Activated CD4-positive, alpha-beta T cell treated with anti-CD3 and anti-CD28 coated beads, Interleukin-2, amount 10 ng/mL, durations not matched to agents 24 days and 14 days (primary cell): ENCODE measurements at regions not wholly inside any gene's neighbourhood (a gene's known extent, or its start where the extent isn't known, plus 50 kb on each side); places are given as distances from the start of the nearest gene placed in this dataset.

Experiments
- DNase-seq: peaks from one replicate; pipeline ENCODE4 v3.0.0; 2022
- H3K27ac Mint-ChIP-seq: one replicate; pipeline ENCODE4 v1.8.0; 2022; ENCODE audit warnings: mild to moderate bottlenecking, mixed read lengths
- H3K27me3 Mint-ChIP-seq: one replicate; pipeline ENCODE4 v1.8.0; 2022; ENCODE audit warnings: mixed read lengths
- H3K36me3 Mint-ChIP-seq: one replicate; pipeline ENCODE4 v1.8.0; 2022; ENCODE audit warnings: low read depth, mild to moderate bottlenecking, mixed read lengths
- H3K4me1 Mint-ChIP-seq: one replicate; pipeline ENCODE4 v1.8.0; 2021; ENCODE audit warnings: mixed read lengths
- H3K4me3 Mint-ChIP-seq: one replicate; pipeline ENCODE4 v1.8.0; 2022; ENCODE audit warnings: mild to moderate bottlenecking, moderate library complexity, mixed read lengths
- H3K9me3 Mint-ChIP-seq: one replicate; pipeline ENCODE4 v1.8.0; 2021; ENCODE audit warnings: mixed read lengths
- intact Hi-C: fragments of 100-400 bp; cut with micrococcal nuclease; formaldehyde crosslinking; loops from one replicate; pipeline ENCODE4 v1.15.1; 2023

- Mint-ChIP-seq H3K9me3 (peaks cover 16% of the 10 kb centered on the region), H3K4me1 (no peaks in the 10 kb centered on the region), H3K4me3 (no peak overlapping the region), H3K27me3 (no peaks in the 10 kb centered on the region), H3K27ac (no peak overlapping the region), H3K36me3 (no peaks in the 10 kb centered on the region)
- no peak for DNase-seq
- intact Hi-C loops, result no loop called here
These were observed 110.7 kb downstream of the INHBA start for GRCh38 chr7:41592236-41592635.

GRCh38 chr7:41590986-41591385, 111.9 kb downstream of the INHBA start:
- Mint-ChIP-seq H3K27me3 (no peaks in the 10 kb centered on the region), H3K4me1 (no peaks in the 10 kb centered on the region), H3K9me3 (peaks cover 10% of the 10 kb centered on the region), H3K36me3 (no peaks in the 10 kb centered on the region), H3K4me3 (no peak overlapping the region), H3K27ac (no peak overlapping the region)
- intact Hi-C loops, result no loop called here
- no peak for DNase-seq

DNA sequence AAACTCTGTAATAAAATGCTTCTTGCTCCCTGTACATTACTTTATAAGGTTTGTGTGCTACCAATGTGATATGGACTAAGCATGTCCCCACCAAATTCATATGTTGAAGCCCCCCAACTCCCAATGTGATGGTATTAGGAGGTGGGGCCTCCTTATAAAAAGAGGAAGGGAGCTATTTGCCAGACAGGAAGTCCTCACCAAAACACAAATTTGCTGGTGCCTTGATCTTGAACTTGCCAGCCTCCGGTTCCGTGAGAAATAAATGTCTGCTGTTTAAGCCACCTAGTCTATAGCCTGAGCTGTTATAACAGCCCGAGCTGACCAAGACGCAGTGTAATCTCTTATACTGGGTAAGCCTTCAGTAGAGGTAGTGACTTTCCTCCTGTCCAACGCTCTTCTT, 114.5 kb downstream of the INHBA start:
- intact Hi-C loops, result no loop called here

DNA sequence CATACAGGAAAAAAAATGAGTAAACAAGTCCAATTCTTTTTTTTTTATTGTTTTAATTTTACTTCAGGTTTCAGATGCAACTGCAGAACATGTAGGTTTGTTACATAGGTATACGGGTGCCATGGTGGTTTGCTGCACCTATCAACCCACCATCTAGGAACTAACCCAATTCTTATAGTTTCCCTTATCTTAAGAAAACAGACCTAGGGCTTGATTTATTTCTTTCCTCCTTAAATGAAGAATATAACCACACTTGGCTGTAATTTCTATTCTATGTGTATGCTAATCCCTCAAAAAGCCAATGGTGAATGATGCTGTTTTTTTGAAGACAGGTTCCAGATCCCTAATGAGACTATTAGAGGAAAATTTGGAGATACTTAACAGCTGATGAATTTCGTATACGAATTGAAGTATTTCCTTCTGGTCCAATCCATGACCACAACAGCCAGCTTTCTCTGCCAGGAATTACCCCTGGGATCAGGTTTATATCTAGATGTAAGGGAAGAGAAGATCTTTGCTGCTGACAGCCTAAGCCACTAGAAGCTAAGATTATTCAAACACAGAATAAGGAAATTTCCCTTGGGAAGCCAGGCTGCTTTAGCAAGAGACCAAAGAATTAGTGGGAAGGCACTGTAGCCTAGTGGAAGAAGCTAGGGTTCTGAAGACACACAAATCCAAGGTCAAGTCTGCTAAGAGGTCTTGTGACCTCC, 115.8 kb downstream of the INHBA start:
- no peak for DNase-seq
- no peaks in the 10 kb centered on the region for H3K36me3 Mint-ChIP-seq
- no peak overlapping the region for H3K27ac Mint-ChIP-seq
- H3K4me1 Mint-ChIP-seq, result no peaks in the 10 kb centered on the region
- no peaks in the 10 kb centered on the region for H3K9me3 Mint-ChIP-seq
- no peak overlapping the region for H3K4me3 Mint-ChIP-seq
- intact Hi-C loops, result no loop called here
- no peaks in the 10 kb centered on the region for H3K27me3 Mint-ChIP-seq

More for the DNA sequence above, 114.5 kb downstream of the INHBA start:
- peaks cover 4% of the 10 kb centered on the region for H3K9me3 Mint-ChIP-seq
- DNase-seq, result no peak
- H3K36me3 Mint-ChIP-seq, result no peaks in the 10 kb centered on the region
- no peaks in the 10 kb centered on the region for H3K27me3 Mint-ChIP-seq
- no peak overlapping the region for H3K4me3 Mint-ChIP-seq
- H3K27ac Mint-ChIP-seq, result no peak overlapping the region
- no peaks in the 10 kb centered on the region for H3K4me1 Mint-ChIP-seq

DNA sequence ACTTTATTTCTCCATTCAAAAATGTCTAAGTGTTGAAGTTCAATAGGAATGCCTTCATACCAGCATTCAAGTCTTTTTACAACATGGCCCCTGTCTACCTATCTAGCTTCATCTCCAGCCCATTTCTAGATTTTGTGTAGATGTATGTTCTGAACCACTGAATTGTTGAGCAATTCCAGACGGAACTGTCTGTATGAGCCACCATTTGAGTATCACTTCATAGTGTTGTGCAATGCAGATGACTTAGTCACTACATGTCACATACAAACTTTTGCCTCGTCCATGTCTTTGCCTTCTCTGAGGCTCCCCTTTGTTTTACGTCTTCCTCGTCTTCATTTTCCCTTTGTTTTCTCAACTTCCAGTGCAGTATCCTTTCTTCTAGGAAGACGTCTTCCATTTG, 118.1 kb downstream of the INHBA start:
- Mint-ChIP-seq H3K4me1 (no peaks in the 10 kb centered on the region), H3K27ac (no peak overlapping the region), H3K36me3 (no peaks in the 10 kb centered on the region), H3K4me3 (no peak overlapping the region), H3K9me3 (no peaks in the 10 kb centered on the region), H3K27me3 (no peaks in the 10 kb centered on the region)
- intact Hi-C loops, result no loop called here
- DNase-seq, result no peak

DNA sequence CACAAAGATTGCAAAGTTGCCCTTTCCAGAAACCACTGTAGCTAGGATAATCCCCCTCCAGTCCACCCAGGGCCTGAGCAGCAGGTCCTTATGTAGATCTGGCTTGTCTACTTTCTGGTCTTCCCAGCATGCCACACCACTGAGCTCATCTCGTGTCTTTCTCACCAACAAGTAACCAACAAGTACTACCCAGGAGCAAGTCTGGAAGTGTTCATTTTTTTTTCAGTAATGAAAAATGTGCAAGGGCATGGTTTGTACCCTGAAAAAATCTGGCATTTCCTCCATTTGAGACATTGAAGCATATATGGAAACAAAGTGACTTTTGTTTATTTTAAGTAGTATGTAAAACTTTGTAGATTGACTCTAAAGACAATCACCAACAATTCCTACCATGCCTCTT, 120.8 kb downstream of the INHBA start:
- Mint-ChIP-seq H3K4me3 (no peak overlapping the region), H3K27ac (no peak overlapping the region), H3K27me3 (no peaks in the 10 kb centered on the region), H3K36me3 (no peaks in the 10 kb centered on the region), H3K9me3 (peaks cover 3% of the 10 kb centered on the region), H3K4me1 (no peaks in the 10 kb centered on the region)
- intact Hi-C loops, result no loop called here
- DNase-seq, result no peak

GRCh38 chr7:41581041-41581440, 121.8 kb downstream of the INHBA start:
- H3K36me3 Mint-ChIP-seq, result no peaks in the 10 kb centered on the region
- H3K4me3 Mint-ChIP-seq, result no peak overlapping the region
- DNase-seq, result no peak
- H3K27me3 Mint-ChIP-seq, result no peaks in the 10 kb centered on the region
- no peaks in the 10 kb centered on the region for H3K4me1 Mint-ChIP-seq
- intact Hi-C loops, result no loop called here
- peaks cover 3% of the 10 kb centered on the region for H3K9me3 Mint-ChIP-seq
- H3K27ac Mint-ChIP-seq, result no peak overlapping the region

- Mint-ChIP-seq H3K4me3 (no peak overlapping the region), H3K27ac (no peak overlapping the region), H3K9me3 (peaks cover 3% of the 10 kb centered on the region), H3K36me3 (no peaks in the 10 kb centered on the region), H3K27me3 (no peaks in the 10 kb centered on the region), H3K4me1 (no peaks in the 10 kb centered on the region)
- no peak for DNase-seq
- intact Hi-C loops, result no loop called here
These were observed 122.6 kb downstream of the INHBA start for GRCh38 chr7:41579961-41580935.

GRCh38 chr7:41578700-41579099, 124.2 kb downstream of the INHBA start:
- Mint-ChIP-seq H3K4me3 (no peak overlapping the region), H3K9me3 (peaks cover 3% of the 10 kb centered on the region), H3K27me3 (no peaks in the 10 kb centered on the region), H3K4me1 (no peaks in the 10 kb centered on the region), H3K27ac (no peak overlapping the region), H3K36me3 (no peaks in the 10 kb centered on the region)
- intact Hi-C loops, result no loop called here
- DNase-seq, result no peak

- Mint-ChIP-seq H3K9me3 (peaks cover 3% of the 10 kb centered on the region), H3K4me3 (no peak overlapping the region), H3K27me3 (no peaks in the 10 kb centered on the region), H3K4me1 (no peaks in the 10 kb centered on the region), H3K36me3 (no peaks in the 10 kb centered on the region), H3K27ac (no peak overlapping the region)
- DNase-seq, result no peak
- intact Hi-C loops, result no loop called here
These were observed 126.7 kb downstream of the INHBA start for GRCh38 chr7:41576166-41576565.

DNA sequence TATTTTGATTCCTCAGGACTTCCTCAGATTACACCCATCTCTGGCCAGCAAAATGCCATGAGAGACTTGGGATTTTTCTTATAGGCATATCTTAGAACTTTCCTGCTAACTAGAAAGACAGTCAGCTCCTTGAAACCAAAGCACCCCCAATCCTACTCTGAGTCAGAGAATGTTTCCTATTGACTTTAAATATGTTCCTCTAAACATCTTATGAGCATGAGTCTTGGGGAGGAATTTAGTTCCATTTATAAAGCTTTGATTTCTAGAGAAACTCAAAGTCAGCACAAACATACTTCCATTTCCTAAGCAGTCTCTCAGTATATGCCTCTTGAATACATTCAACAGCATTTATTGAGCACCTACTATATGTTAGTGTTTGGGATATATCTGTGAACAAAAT, 128.5 kb downstream of the INHBA start:
- no peaks in the 10 kb centered on the region for H3K36me3 Mint-ChIP-seq
- intact Hi-C loops, result no loop called here
- H3K4me3 Mint-ChIP-seq, result no peak overlapping the region
- no peaks in the 10 kb centered on the region for H3K27me3 Mint-ChIP-seq
- H3K27ac Mint-ChIP-seq, result no peak overlapping the region
- DNase-seq, result no peak
- no peaks in the 10 kb centered on the region for H3K4me1 Mint-ChIP-seq
- H3K9me3 Mint-ChIP-seq, result peaks cover 3% of the 10 kb centered on the region

DNA sequence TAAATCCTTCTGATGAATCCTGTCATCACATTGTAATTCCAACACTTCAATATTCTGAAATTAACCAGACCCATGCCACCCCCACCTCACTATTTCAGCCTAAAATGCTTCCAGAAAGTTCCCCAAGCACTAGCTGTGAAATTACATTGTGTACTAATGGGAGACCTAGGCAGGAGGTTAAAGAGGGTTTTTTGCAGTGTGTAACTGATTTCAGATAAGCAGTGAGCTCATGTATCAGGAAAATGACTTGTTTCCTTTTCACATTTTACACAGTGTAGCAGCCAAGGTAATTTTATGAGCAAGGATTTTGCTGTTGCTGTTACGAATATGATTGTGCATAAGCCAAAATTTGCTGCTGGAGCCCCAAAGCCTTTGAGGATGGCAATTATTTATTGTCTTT, 129.0 kb downstream of the INHBA start:
- DNase-seq, result no peak
- Mint-ChIP-seq H3K36me3 (no peaks in the 10 kb centered on the region), H3K4me1 (no peaks in the 10 kb centered on the region), H3K4me3 (no peak overlapping the region), H3K27me3 (no peaks in the 10 kb centered on the region), H3K27ac (no peak overlapping the region), H3K9me3 (peaks cover 3% of the 10 kb centered on the region)
- intact Hi-C loops, result no loop called here

- Mint-ChIP-seq H3K9me3 (peaks cover 3% of the 10 kb centered on the region), H3K27me3 (no peaks in the 10 kb centered on the region), H3K4me3 (no peak overlapping the region), H3K36me3 (no peaks in the 10 kb centered on the region), H3K4me1 (no peaks in the 10 kb centered on the region), H3K27ac (no peak overlapping the region)
- DNase-seq, result no peak
- intact Hi-C loops, result no loop called here
These were observed 129.4 kb downstream of the INHBA start for GRCh38 chr7:41573443-41573842.

GRCh38 chr7:41573015-41573414, 129.9 kb downstream of the INHBA start:
- H3K4me1 Mint-ChIP-seq, result no peaks in the 10 kb centered on the region
- peaks cover 3% of the 10 kb centered on the region for H3K9me3 Mint-ChIP-seq
- intact Hi-C loops, result no loop called here
- no peak for DNase-seq
- no peaks in the 10 kb centered on the region for H3K27me3 Mint-ChIP-seq
- no peak overlapping the region for H3K27ac Mint-ChIP-seq
- no peak overlapping the region for H3K4me3 Mint-ChIP-seq
- H3K36me3 Mint-ChIP-seq, result no peaks in the 10 kb centered on the region
